Left kidney (tissue), 1 donor: ENCODE measurements at regions not wholly inside any gene's neighbourhood (a gene's known extent, or its start where the extent isn't known, plus 50 kb on each side); places are given as distances from the start of the nearest gene placed in this dataset.
"Not testable (repeated sequence)": the region's sequence is repeated elsewhere in the genome, so short reads cannot be mapped to it uniquely, and the experiment has no call there.

ENCODE experiments used
- DNase-seq: peaks from one replicate; pipeline ENCODE4 v3.0.0-alpha.2; 2013

DNA sequence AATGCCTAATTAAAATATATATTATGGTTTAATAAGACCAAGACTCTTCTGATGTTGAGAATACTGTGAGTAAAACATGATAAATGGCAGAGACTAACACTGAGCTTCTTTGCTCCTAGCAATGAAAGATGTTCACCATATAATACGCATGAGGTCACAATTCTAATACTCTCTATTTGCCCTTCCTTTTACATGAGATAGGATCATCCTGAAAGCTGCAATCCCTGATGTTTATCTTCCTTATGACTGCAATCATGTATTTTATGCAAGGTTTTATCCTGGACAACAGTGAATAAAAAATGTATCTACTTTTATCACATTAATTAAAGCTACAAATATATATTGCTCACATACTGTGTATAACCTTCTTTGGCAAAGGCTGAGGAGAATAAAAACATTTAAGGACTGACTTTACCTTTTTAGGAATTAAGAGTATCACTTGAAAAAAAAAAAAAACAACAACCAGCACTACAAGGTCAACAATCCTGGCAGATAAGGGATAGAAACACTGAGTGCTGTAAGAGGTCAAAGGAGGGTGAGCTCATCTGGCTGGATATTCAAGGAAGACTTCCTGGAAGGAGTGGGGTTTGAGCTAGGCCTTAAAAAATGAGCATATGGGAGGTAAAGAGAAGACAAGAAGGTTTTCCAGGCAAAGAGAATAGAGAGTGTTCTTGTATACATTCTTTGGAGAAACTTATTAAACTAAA, 99.9 kb downstream of the AREG start:
- DNase-seq, result no peak

DNA sequence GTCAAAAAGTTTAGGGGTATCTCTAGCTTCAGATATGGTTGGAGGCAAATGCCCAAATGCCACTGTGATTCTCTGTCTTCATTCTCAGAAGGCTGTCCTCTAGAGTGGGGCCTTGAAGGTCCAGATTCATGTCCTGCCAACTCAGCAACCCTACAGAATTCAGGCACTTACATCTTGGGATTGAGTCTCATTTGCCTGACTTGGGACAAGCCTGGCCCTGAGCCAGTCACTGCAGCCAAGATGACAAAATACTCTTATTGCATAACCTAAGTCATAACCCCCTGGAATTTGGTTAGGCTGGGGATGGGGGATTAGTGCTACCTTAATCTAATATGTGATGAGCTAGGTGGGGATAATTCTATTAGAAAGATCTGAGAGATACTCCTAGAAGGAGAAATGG, 100.5 kb downstream of the AREG start:
- DNase-seq, result no peak

DNA sequence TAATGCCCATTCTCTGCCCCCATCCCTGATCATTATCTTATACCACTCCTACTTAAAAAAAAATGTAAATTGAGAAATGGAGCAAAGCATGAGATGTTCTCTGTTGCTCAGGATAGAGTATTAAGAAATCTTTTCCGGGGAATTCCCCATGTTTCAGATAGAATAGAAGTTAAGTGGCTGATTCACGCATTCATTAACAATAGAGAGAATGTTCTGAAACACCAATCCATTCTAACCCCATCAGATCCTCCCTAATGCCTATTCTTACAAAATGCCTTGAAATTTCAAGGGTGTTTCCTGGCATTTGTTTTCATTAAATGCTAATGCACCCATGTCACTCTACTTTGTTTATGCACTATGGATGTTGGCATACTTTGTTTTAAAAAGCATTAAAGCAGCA, 101.1 kb downstream of the AREG start:
- no peak for DNase-seq

DNA sequence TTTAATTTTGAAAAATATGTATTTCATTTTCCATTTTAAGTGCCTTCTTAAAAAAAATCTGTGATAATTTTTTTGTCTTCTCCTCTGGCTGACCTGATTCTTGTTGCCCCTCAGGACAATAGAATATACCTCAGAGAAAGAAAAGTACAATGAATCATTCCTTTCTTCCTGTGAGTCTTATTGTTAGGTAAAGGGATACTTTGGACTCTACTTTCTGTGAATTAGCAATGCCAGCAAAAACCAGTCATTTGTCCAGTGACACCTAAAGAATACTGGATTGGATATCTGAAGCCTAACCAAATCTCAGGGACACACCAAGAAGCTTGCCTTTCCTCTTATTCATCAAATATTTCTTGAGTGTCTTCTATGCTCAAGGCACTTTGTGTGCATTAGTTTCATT, 102.1 kb downstream of the AREG start:
- no peak for DNase-seq

DNA sequence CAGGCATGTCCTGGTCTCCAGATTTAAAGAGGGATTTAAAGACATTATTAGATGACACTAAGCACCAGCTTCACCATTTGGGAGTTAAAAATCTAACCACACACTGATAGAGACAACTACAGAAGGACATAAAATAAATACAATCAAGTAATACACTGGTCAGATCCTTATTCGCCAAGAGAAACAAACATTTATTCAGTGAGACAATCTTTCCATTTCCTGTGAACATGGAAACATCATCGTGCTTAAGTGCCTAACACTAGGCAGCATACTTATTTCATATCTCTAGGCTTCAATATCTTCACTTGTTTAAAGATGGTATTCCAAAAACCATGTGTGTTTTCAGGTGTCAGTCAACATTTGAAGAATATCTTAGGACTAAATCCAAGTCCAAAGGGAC, 103.6 kb downstream of the AREG start:
- no peak for DNase-seq

DNA sequence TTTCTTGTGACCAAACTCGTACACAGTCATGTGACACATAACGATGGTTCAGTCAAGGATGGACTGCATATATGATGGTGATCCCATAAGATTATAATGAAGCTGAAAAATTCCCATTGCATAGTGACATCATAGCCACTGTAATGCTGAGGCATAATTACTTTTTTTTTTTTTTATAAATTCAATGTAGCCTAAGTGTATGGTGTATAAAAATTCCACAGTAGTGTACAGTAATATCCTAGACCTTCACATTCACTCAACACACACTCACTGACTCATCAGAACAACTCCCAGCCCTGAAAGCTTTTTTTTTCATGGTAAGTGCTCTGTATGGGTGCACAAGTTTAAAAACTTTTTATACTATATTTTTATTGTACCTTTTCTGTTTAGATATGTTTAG, 105.0 kb downstream of the AREG start:
- no peak for DNase-seq

DNA sequence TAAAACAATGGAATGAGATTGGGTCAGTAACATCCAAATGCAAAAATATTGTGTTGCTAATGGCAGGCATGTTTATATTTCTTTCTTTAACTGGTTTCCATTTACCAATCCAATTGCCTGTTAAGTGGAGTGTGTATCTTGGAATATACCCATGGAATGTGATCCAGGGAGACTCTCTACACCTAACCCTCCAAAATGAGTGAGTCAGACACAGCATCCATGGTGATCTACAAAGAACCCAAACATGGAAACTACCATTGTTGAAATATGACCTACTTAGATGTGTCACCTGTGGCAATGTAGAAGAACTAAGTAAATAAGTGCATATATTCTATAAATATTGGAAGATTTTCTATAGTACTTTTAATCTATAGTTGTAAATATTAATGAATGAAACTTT, 110.3 kb downstream of the AREG start:
- no peak for DNase-seq

DNA sequence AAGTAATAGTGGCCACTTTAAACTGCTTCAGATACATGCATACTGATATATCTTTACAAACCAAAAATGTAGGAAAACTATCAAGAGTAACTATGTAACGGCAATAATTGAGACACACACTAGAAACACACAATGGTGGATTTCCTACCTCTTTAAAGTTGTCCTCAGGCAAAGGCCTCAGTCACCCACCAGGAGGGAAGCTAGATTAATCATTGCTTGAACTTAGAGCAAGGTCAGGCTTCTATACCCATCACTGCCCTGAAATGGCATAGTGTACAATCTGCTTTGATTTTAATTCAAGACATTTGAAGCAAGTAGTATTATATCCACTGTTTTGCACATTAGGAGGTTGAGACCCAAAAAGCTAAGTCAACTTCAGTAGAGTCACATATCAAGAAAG, 110.9 kb downstream of the AREG start:
- DNase-seq, result no peak

DNA sequence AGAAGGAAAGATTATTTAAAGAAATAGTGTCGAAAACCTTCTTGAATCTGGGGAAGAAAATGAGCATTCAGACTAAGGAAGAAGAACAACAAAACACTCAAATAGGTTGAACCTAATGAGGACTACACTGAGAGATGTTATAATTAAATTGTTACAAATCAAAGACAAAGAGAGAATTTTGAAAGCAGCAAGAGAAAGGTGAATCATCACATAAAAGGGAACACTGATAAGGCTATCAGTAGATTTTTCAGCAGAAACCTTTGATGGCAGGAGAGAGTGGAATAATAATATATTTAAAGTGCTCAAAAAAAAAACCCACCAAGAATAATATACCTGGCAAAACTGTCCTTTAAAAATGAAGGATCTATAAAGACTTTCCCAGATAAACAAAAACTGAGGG, 114.9 kb downstream of the AREG start:
- no peak for DNase-seq

DNA sequence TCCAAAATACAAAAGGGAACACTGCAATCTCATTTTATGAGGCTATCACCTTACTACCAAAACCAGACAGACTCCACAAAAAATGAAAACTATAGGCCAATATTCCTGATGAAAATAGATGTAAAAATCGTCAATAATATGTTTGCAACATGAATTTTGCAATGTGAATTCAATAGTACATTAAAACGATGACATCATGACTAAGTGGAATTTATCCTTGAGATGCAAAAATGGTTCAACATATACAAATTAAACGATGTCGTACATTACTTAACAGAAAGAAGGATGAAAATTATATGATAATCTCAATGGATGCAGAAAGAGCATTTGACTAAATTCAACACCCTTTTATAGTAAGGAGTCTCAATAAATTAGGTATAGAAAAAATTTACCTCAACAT, 123.0 kb downstream of the AREG start:
- no peak for DNase-seq

DNA sequence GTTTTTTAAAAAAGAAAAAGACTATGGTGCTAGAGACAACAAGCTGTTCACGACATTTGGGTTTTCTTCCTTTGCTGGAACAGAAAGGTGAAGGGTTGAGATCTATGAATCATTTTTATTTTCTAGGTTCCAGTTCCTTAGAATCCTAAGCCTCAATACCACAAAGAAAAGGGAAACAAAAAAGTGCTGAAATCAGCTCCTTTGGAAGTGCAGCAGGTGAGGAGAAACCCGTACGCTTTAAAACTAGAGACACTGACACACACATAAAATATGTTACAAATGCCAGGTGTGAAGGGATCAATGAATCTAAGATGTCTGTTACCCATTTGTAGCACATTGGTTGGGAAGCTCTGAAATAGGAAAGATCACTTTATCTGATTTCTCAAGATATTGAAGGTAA, 125.2 kb downstream of the AREG start:
- DNase-seq, result no peak

DNA sequence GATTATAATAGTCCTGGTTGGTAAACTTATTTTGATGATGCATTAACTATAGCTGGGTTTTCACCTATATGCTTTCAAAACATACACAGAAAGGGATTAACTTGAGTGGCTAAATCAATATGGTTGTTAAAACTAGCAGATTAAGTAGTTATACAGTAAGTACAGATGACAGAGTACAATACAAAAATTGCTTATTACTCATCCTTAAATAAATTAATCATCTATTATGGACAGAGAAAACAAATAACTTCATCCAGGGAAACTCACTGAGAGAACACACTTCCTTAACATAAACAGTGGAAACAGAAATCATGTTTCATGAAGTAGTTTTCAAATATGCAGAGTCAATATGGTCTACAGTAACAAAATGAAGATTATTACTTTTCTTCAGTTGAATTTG, 133.4 kb downstream of the AREG start:
- DNase-seq, result no peak

DNA sequence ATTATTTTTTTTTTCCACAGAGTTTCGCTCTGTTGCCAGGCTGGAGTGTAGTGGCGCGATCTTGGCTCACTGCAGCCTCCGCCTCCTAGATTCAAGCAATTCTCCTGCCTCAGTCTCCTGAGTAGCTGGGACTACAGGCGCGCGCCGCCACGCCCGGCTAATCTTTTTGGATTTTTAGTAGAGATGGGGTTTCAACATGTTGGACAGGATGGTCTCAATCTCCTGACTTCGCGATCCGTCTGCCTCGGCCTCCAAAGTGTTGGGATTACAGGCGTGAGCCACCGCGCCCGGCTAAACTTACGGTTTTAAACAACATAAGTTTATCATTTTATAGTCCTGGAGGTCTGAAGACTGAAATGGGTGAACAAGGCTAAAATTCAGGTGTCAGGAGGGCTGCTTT, 133.9 kb downstream of the AREG start:
- DNase-seq, result not testable (repeated sequence)

DNA sequence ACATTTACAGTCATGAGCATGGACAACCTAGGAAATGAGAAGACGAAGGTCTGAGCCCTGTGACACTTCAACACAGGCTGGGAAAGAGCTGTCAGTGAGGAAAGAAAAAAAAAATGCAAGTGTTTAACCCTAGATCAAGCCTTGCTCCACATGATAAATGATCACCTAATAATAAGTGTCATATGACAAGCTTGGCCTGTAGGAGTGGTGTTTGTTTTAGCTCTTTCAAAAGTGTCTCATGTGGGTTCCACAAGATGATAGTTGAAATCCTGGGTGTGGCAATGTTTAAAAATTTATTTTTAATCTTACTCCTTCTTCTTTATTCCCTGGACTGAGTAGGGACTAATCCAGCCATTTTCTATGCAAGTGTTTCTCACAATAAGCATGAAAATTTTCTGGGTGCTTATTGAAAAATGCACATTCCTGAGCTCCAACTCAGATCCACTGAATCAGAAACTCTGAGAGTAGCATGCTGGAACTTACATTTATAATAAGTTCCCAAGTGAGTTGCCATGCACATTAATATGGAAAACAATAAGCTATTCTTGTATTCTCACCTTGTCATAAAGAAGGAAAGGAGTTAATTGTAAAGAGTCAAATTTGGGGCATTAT, 138.3 kb downstream of the AREG start:
- DNase-seq, result no peak

DNA sequence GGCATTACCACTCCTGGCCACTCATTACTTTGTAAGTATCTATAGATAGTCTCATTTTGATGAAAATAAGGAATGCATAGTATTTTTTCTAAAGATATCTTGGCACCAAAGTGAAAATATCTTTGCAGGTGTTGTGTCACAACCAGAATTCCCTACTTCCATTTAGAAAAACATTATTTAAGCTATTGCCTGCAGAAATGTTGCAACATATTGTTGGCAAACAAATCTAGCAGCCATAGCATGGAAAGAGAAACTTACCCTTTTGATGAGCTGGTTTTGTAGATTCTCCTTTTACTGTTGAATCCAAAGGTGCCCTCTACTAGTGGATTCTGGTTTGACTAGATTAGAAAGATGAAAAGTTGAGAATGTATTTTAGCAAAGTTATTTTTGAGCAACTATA, 138.8 kb downstream of the AREG start:
- DNase-seq, result no peak

DNA sequence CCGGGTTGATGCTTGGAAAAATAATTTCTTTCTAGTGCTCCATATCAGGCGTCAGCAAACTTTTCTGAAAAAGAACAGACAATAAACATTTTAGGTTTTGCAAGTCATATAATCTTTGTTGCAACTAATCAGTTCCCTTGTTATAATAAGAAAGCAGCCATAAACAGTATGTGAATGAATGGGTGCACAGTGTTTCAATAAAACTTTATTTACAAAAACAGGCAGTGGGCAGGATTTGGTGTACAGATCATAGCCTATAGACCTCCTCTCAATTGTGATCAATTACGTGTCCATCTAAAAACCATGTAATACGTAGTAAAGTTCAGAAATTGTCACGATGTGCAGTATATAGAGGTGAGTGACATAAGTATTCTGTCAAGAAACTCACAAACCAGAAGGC, 143.4 kb downstream of the AREG start:
- DNase-seq, result no peak

DNA sequence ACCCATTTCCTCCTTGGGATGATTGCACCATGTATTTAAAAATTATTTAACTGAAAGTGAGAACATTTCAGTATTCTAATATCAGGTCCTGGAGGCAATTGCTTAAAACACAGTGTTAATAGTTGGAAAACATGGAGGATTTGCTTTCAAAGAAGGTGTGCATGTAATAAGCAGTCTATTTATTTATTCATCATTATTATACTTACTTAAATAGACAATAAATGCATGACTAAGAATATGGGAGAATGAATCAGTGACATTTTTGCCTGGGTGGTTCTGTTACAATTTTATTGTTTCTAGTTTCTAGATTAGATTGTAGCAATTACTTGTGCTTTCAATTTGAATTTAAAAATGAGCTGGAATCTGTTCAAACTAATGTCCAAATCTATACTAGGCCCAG, 145.5 kb downstream of the AREG start:
- no peak for DNase-seq

DNA sequence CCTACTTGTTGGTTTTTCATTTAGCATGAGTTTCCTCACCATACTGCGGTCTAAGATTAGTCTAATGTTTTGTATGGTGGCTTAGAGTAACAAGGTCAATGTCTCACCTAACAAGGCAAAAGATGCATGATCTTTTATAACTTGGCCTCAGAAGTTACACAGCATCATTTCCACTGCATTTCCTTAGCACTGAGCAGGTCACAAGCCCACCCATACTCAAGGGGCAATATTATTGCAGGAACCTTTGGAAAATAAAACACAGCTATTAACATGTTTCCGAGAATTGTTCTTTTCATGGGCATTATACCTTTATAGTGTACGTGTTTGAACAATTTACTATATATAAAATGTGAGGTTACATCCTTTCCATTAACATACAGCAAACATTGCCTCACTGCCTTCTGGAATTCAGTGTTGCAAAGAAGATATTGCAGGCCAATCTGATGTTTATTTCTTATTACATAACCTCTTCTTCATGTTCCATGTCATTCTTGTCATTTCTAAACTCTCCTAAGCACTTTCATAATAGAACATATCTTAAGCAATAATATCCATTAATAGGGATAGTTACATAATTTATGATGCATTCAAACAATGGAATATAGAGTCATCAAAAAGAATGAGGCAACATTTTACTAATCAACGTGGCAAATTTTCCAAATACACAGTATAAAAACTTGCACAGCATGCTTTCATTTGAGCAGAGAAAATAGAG, 153.8 kb downstream of the AREG start:
- DNase-seq, result no peak

DNA sequence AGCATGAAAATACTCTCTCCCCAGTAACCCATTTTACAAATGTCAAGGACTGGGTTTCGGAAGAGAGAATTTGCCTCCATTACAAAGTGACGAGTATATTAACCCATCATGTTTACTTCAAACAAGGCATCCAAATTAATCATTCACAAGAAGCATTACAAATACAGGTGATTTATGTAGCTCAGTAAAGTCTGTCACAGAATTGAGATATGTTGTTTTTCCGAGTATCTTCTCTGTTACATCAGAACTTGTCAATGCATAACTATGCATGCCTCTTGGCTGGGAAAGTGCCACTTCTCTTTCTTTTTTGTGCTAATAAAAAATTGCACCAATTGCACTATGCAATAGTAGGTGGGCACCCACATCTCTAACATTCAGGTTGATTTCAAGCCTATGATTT, 158.2 kb downstream of the AREG start:
- DNase-seq, result no peak

DNA sequence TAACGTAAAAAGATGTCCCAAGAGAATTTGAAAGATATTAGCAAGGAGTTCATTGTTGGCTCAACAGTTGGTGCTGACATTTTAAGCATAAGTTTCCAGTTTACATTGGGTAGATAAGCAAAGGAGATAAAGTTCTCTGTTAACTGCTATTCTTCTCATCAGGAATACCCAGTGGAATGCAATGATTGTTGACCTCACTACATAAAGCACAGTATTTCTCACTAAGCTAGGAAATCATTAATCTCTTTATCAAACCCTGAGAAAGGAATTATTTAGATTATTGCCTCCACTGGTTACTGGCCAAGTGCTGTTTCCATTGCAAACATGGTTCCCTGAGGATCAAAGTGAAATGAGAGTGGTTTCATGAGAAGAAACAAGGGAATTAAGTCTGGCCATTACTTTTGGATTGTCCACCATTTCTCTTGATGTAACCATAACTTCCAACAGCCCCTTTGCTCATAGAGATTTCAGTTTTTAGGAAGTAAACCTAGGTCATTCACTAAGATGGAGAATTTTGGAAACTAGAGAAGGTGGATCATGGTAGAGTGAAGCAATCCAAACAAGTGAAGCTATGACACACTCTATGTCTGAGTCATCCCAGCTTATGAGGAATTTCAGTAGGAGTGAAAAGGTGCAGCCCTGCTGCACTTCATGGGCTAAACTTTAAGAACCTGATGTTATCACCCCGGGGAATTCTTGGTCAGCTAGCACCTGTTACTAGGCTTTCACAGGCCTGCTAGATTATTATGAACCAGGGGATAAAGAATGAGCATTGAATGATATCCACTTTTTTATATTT, 163.4 kb downstream of the AREG start:
- no peak for DNase-seq

DNA sequence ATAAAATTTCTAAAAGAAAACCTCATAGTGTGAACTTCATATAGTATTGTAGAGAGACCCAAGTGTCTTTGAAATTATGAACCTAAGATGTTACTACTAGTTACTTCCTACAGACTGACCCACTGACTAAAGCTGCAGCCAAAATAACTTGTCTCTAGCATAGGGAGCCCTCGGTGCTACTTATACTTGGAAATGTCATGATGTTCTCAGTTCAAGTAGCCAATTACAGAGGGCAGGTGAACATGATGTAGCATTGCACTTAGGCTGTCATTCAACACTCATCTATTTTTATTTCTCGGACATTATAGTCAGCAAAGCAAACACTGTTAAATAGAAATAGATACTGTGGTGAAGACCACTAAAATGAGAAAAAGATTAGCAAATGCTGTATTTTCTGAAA, 165.6 kb downstream of the AREG start:
- DNase-seq, result no peak

DNA sequence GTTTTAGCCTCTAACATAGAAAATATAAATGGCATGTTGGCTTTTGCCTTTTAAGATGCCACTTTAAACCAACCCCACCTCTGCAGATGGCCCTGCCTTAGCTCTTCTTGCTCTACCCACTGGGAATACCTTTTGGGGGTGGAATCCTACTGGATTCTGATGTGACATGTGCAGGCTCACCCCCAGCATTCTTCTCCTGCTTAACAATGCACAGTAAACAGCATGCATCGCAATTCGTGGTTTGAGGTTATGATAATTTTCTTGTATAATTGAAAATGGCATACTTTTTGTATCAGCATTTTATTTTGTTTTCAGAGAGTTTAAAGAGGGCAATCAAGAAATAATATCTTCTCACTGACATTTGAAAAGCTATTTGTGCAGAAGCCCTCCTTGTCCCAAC, 167.9 kb downstream of the AREG start:
- DNase-seq, result no peak

DNA sequence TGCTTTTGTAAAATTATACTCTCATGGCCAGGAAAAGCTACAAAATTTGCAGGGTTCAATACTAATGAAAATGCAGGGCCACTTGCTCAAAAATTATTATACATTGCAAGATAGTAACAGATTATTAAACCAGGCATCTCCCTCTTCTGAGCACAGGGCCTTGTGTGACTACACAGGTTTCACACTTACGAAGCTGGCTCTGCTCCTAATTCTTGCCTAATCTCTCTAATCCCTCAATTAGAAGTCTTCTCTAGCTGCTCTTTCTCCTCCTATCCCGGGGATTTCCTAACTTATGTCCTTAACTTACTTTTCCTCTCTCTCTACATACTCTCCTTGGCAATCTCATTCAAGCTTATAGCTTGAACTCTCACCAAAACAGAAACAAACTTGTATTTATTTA, 168.3 kb downstream of the AREG start:
- DNase-seq, result no peak
